Loucy (cell line): ENCODE measurements at regions not wholly inside any gene's neighbourhood (a gene's known extent, or its start where the extent isn't known, plus 50 kb on each side); places are given as distances from the start of the nearest gene placed in this dataset.

Experiments used
- H2AFZ ChIP-seq: fragments of 200-600 bp; sonication (generic); 2 replicates; pipeline ENCODE4 v1.6.0; 2016; ENCODE audit warnings: antibody characterized with exemption, mild to moderate bottlenecking, low read length, moderate library complexity
- H3F3A ChIP-seq: fragments of 200-600 bp; 2 replicates; pipeline ENCODE4 v1.6.0; 2016; ENCODE audit warnings: antibody characterized with exemption, low read depth, mild to moderate bottlenecking
- H3K27me3 ChIP-seq: fragments of 200-600 bp; sonication (generic); 2 replicates; pipeline ENCODE4 v1.6.1; 2014; ENCODE audit warnings: low read length, mild to moderate bottlenecking; ENCODE audit not compliant: insufficient read depth, poor library complexity, severe bottlenecking
- H3K36me3 ChIP-seq: fragments of 200-600 bp; sonication (generic); 2 replicates; pipeline ENCODE4 v1.6.1; 2016; ENCODE audit warnings: low read length; ENCODE audit not compliant: insufficient read depth
- H3K4me1 ChIP-seq: fragments of 200-600 bp; sonication (generic); 2 replicates; pipeline ENCODE4 v1.5.1; 2014; ENCODE audit warnings: low read length, mild to moderate bottlenecking; ENCODE audit not compliant: insufficient read depth, poor library complexity, severe bottlenecking
- H3K4me2 ChIP-seq: fragments of 200-600 bp; sonication (generic); 2 replicates; pipeline ENCODE4 v1.6.0; 2014; ENCODE audit warnings: antibody characterized with exemption, low read length, low read depth, mild to moderate bottlenecking; ENCODE audit not compliant: poor library complexity, severe bottlenecking
- H3K4me3 ChIP-seq: fragments of 200-600 bp; sonication (generic); 2 replicates; pipeline ENCODE4 v1.5.1; 2014; ENCODE audit warnings: low read length, mild to moderate bottlenecking, mixed read lengths; ENCODE audit not compliant: poor library complexity, severe bottlenecking
- H3K79me2 ChIP-seq: fragments of 200-600 bp; sonication (generic); 2 replicates; pipeline ENCODE4 v1.6.1; 2014; ENCODE audit warnings: low read length; ENCODE audit not compliant: insufficient read depth
- H3K9ac ChIP-seq: fragments of 200-600 bp; sonication (generic); 2 replicates; pipeline ENCODE4 v1.6.0; 2014; ENCODE audit warnings: mild to moderate bottlenecking, low read depth, low read length, moderate library complexity; ENCODE audit not compliant: poor library complexity, severe bottlenecking
- H3K9me2 ChIP-seq: fragments of 200-600 bp; sonication (generic); replicated peaks from 2 replicates; pipeline ENCODE4 v1.6.1; 2016; ENCODE audit warnings: low read depth, low read length, mixed read lengths
- H3K9me3 ChIP-seq: fragments of 200-600 bp; sonication (generic); 2 replicates; pipeline ENCODE4 v1.6.1; 2014; ENCODE audit warnings: mild to moderate bottlenecking, antibody characterized with exemption, low read length, low read depth; ENCODE audit not compliant: insufficient read depth
- H4K20me1 ChIP-seq: fragments of 200-600 bp; sonication (generic); 2 replicates; pipeline ENCODE4 v1.6.0; 2014; ENCODE audit warnings: antibody characterized with exemption, low read length, mild to moderate bottlenecking; ENCODE audit not compliant: insufficient read depth, poor library complexity, severe bottlenecking
- EZH2phosphoT487 ChIP-seq: fragments of 200-600 bp; IDR thresholded peaks from 2 replicates; pipeline ENCODE4 v1.6.1; 2018; ENCODE audit warnings: antibody characterized with exemption, mild to moderate bottlenecking, moderate library complexity, borderline replicate concordance
- TF ChIP-seq, protein P1 (sequence below): fragments of 200-600 bp; sonication (generic); conservative IDR thresholded peaks from 2 replicates; pipeline ENCODE4 v1.5.1; 2014; ENCODE audit warnings: mild to moderate bottlenecking, antibody characterized with exemption, low read length

DNA sequence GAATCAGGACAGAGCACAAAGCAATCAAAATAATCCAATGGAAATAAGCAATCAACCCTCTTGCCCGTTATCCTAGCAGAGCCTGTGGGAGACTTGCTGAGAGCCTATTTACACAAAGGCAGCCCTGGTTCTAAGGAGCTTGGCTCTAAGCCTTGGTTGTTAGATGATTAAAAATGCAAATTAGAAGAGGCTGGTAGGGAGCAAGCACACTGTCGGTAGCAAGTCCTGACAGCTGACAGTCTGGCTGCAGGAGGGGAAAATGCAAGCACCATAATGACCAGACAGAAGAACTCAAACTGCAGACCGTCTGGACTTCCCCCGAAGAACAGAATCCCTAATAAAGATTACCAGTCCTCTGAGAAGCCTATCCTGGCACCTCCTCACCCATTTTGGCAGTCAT is 131.8 kb upstream of the CTTNBP2 start:
- TF ChIP-seq, protein P1, sequence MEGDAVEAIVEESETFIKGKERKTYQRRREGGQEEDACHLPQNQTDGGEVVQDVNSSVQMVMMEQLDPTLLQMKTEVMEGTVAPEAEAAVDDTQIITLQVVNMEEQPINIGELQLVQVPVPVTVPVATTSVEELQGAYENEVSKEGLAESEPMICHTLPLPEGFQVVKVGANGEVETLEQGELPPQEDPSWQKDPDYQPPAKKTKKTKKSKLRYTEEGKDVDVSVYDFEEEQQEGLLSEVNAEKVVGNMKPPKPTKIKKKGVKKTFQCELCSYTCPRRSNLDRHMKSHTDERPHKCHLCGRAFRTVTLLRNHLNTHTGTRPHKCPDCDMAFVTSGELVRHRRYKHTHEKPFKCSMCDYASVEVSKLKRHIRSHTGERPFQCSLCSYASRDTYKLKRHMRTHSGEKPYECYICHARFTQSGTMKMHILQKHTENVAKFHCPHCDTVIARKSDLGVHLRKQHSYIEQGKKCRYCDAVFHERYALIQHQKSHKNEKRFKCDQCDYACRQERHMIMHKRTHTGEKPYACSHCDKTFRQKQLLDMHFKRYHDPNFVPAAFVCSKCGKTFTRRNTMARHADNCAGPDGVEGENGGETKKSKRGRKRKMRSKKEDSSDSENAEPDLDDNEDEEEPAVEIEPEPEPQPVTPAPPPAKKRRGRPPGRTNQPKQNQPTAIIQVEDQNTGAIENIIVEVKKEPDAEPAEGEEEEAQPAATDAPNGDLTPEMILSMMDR, result no peak
- no peak for TF ChIP-seq EZH2phosphoT487
- no peak overlapping the region for H3K4me2 ChIP-seq

DNA sequence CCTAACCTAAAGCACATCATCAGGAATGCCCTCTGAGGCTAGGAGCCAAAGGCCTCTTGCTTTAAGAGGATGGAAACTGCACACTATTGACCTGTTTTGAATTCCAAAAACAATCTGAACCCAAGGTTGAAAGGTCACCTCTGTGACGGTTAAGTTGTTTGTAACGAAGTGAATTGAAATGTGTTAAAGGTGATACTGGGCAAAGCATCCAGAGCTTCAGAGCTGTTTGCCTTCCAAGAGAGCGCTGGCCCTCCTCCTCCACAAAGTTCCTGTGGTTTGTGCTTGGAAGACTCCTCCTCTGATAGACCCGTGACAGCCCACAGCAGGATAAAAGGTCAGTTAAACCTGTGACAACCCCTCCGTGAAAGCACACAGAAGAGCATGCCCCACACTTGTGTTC is 133.7 kb upstream of the CTTNBP2 start:
- no peaks in the 10 kb centered on the region for H3F3A ChIP-seq
- H3K4me2 ChIP-seq, result no peak overlapping the region
- H3K79me2 ChIP-seq, result no peaks in the 10 kb centered on the region
- H2AFZ ChIP-seq, result no peak overlapping the region
- H3K9ac ChIP-seq, result no peak overlapping the region
- no peaks in the 10 kb centered on the region for H3K36me3 ChIP-seq
- H3K4me3 ChIP-seq, result no peak overlapping the region
- H3K4me1 ChIP-seq, result no peaks in the 10 kb centered on the region
- H3K27me3 ChIP-seq, result no peaks in the 10 kb centered on the region
- no peaks in the 10 kb centered on the region for H4K20me1 ChIP-seq
- H3K9me3 ChIP-seq, result no peaks in the 10 kb centered on the region
- no peak for TF ChIP-seq EZH2phosphoT487
- TF ChIP-seq, protein P1, result no peak
- no peaks in the 10 kb centered on the region for H3K9me2 ChIP-seq

More for the DNA sequence above, 131.8 kb upstream of the CTTNBP2 start:
- H3K9me2 ChIP-seq, result no peaks in the 10 kb centered on the region
- no peak overlapping the region for H3K4me3 ChIP-seq
- no peaks in the 10 kb centered on the region for H3K9me3 ChIP-seq
- no peaks in the 10 kb centered on the region for H3F3A ChIP-seq
- no peaks in the 10 kb centered on the region for H3K36me3 ChIP-seq
- H4K20me1 ChIP-seq, result no peaks in the 10 kb centered on the region
- no peak overlapping the region for H3K9ac ChIP-seq
- no peaks in the 10 kb centered on the region for H3K4me1 ChIP-seq
- no peak overlapping the region for H2AFZ ChIP-seq
- H3K27me3 ChIP-seq, result no peaks in the 10 kb centered on the region
- H3K79me2 ChIP-seq, result no peaks in the 10 kb centered on the region

DNA sequence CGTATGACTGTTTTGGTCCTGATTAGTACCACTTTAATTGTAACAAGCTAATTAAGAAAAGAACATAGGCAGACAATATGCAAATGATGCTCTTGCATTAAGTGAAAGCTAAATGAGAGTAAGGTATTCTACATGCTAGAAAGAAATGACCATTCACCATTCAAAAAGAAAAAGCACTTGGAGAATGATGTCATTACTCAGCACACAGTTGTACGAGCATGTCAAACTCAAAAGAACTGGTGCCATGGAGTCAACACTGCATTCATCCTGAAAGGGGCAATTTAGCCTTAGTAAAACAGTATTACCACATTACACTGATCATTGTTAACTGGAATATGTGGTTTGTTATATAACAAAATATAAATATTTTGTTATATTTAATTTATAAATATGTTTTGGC is 136.2 kb upstream of the CTTNBP2 start:
- Histone ChIP-seq H3K9me2 (no peaks in the 10 kb centered on the region), H3K4me3 (no peak overlapping the region), H3K9me3 (no peaks in the 10 kb centered on the region), H3K4me2 (no peak overlapping the region), H3K4me1 (no peaks in the 10 kb centered on the region), H2AFZ (no peak overlapping the region), H4K20me1 (no peaks in the 10 kb centered on the region), H3K27me3 (no peaks in the 10 kb centered on the region), H3K79me2 (no peaks in the 10 kb centered on the region), H3K36me3 (no peaks in the 10 kb centered on the region), H3K9ac (no peak overlapping the region), H3F3A (no peaks in the 10 kb centered on the region)
- TF ChIP-seq, protein P1, result no peak
- TF ChIP-seq EZH2phosphoT487, result no peak
